GM12872 (cell line): ENCODE measurements at regions not wholly inside any gene's neighbourhood (a gene's known extent, or its start where the extent isn't known, plus 50 kb on each side); places are given as distances from the start of the nearest gene placed in this dataset.

ENCODE experiments used
- TF ChIP-seq, protein P1 (sequence below): IDR thresholded peaks from 3 replicates; pipeline ENCODE4 v1.5.1; 2011; ENCODE audit warnings: low read depth, mild to moderate bottlenecking, low read length, moderate library complexity; ENCODE audit not compliant: insufficient read depth

DNA sequence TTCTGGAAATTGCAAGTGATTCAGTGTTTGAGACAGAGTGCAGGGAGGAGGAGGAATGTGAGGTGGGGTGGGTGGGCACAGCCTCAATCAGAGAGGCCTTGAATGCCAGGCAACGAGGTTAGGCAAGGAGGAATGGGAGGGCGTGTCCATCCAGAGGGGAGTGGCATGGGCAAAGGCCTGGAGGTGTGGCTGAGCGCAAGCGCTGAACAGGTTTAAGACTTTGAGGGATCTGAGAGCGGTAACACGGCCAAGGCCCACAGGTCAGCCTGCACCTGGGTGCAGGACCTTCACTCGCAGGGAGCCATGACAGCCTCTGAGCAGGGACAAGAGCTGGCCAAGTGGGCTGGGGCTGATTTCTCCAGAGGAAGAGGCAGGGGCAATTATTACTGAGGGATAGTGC lies 125.9 kb downstream of the TPRA1 start:
- TF ChIP-seq, protein P1, sequence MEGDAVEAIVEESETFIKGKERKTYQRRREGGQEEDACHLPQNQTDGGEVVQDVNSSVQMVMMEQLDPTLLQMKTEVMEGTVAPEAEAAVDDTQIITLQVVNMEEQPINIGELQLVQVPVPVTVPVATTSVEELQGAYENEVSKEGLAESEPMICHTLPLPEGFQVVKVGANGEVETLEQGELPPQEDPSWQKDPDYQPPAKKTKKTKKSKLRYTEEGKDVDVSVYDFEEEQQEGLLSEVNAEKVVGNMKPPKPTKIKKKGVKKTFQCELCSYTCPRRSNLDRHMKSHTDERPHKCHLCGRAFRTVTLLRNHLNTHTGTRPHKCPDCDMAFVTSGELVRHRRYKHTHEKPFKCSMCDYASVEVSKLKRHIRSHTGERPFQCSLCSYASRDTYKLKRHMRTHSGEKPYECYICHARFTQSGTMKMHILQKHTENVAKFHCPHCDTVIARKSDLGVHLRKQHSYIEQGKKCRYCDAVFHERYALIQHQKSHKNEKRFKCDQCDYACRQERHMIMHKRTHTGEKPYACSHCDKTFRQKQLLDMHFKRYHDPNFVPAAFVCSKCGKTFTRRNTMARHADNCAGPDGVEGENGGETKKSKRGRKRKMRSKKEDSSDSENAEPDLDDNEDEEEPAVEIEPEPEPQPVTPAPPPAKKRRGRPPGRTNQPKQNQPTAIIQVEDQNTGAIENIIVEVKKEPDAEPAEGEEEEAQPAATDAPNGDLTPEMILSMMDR = no peak

- TF ChIP-seq, protein P1 = no peak
Measured at GRCh38 chr3:127462111-127462655, 128.3 kb downstream of the TPRA1 start.

- TF ChIP-seq, protein P1 = no peak
Measured at GRCh38 chr3:127461286-127461910, 129.1 kb downstream of the TPRA1 start.

- TF ChIP-seq, protein P1 = no peak
Measured at GRCh38 chr3:127459891-127460290, 130.6 kb downstream of the TPRA1 start.

DNA sequence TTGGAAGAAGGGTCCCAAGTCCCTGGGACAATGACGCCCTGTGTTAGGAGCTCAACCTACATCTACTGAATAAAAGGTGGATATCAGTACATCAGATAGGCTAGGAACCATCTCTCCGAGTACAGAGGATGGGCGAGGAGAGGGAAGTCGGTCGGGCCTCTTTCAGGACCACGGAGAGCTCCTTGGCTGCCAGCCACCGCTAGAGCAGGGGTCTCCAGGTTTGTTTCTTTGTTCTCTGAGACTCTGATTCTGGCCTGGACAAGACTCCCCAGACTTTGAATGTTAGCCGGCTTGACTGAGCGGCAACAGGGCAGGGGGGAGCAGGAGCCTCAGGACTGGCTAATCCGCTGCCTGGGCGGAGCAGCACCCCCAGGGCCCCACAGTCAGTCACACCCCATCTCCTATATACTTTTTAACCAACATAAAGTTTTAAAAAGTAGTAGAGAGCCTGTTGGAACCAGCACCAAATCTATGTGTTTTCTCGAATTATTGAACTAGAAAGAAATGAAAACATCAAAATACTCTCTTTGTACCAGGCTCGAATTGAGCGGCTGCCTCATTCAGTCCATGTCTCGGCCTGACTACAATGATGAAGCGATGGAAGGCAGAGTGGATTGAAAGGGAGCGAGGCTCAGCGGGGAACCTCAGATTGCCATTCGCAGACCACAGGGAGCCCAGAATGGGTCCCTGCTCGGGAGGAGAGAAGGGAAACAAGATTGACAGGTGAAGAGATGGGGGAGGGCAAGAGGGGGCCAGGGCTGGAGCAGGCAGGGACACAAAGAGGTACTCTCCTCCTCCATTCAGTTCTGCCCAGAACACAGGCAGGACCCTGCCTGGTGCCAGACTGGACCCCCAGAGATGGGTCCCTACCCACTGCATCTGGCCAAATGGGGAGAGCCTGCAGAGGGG lies 131.6 kb downstream of the TPRA1 start:
- TF ChIP-seq, protein P1 = no peak

DNA sequence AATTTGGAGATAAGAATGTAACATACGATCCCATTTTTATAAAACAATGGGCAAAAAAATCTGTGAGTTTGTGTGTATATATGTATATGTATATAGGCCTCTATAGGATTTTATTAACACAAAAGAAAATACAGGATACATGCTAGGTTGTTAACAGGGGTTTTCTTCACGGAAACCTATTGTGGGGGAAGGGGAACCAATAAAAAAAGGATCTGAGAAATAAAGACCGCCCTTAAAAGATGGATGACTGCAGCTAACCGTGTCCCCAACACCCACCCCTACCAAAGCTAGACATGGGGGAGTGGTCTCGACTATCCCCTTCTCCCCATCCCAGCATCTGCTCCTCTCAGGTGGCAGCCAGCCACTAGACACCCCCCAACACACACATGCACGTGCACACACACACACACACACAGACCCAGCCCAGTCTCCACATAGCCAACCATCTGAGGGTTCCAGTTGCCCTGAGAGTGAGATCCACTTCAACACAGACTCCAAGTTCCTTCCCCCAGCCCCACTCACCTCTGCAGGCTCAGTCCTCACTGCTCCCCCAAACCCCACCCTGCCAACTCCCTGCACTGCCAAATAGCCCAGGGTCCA lies 132.9 kb downstream of the TPRA1 start:
- TF ChIP-seq, protein P1 = no peak

GRCh38 chr3:127457094-127457475 lies 133.4 kb downstream of the TPRA1 start:
- TF ChIP-seq, protein P1 = no peak
